Erythroblast (primary cell): ENCODE measurements at regions not wholly inside any gene's neighbourhood (a gene's known extent, or its start where the extent isn't known, plus 50 kb on each side); places are given as distances from the start of the nearest gene placed in this dataset.

Source experiments
- GATA1 ChIP-seq: IDR thresholded peaks from 2 replicates; pipeline ENCODE4 v1.6.1; 2011; ENCODE audit warnings: low read depth, mild to moderate bottlenecking, control low read depth, low read length, moderate library complexity
- POLR2A ChIP-seq: IDR thresholded peaks from 2 replicates; pipeline ENCODE4 v1.6.1; 2011; ENCODE audit warnings: mild to moderate bottlenecking, low read length

DNA sequence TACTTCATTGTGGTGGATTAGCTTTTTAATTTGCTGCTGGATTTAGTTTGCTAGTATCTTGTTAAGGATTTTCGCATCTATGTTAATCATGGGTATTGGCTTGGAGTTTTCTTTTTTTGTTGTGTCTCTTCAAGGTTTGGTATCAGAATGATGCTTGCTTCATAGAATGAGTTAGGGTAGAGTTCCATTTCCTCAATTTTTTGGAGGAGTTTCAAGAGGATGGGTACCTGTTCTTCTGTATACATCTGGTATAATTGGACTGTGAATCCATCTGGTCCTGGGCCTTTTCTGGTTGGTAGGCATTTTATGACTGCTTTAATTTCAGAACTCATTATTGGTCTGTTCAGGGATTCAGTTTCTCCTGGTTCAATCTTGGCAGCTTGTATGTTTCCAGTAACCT, 335.6 kb downstream of the EDEM1 start:
- no peak for TF ChIP-seq POLR2A
- no peak for TF ChIP-seq GATA1
